ENCODE measurements at regions not wholly inside any gene's neighbourhood (a gene's known extent, or its start where the extent isn't known, plus 50 kb on each side); places are given as distances from the start of the nearest gene placed in this dataset.

DNA sequence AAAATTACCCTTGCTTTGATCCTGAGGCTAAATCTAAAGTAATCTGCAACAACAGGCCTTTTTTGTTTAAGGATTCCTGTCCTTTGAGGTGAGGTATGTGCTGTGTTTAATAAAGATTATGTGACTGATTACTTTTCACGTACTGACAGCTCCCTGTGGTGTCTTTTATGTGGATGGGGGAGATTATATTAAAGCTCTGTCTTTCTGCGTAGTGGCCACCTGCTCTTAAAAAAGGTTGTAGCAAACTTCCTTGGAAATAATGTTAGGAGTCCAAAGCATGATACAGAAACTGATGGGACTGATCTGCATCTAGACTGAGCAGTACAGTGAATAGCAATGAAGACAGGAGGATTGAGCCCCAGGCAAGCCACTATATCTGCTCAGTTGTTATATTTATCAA is 453.0 kb upstream of the GOLIM4 start:
- DNase-seq (no peak), ATAC-seq (ENCODE audit: insufficient read depth, low read depth) (no peak)
- H2AFZ ChIP-seq (ENCODE audit: low read depth, low read length), result no peak overlapping the region
- H3K36me3 ChIP-seq (ENCODE audit: insufficient read depth, low read length), result no peaks in the 10 kb centered on the region
- H3K27ac ChIP-seq (ENCODE audit: low read length), result no peak overlapping the region
- no peaks in the 10 kb centered on the region for H3K9me3 ChIP-seq (ENCODE audit: insufficient read depth, low read length, severe bottlenecking)
- H3K9ac ChIP-seq (ENCODE audit: low read depth, low read length), result no peak overlapping the region
- no peak for TF ChIP-seq EZH2 (IDR thresholded peaks at IDR 0.05; ENCODE audit: borderline replicate concordance, low read depth, low read length, severe bottlenecking)
- TF ChIP-seq, protein P1, sequence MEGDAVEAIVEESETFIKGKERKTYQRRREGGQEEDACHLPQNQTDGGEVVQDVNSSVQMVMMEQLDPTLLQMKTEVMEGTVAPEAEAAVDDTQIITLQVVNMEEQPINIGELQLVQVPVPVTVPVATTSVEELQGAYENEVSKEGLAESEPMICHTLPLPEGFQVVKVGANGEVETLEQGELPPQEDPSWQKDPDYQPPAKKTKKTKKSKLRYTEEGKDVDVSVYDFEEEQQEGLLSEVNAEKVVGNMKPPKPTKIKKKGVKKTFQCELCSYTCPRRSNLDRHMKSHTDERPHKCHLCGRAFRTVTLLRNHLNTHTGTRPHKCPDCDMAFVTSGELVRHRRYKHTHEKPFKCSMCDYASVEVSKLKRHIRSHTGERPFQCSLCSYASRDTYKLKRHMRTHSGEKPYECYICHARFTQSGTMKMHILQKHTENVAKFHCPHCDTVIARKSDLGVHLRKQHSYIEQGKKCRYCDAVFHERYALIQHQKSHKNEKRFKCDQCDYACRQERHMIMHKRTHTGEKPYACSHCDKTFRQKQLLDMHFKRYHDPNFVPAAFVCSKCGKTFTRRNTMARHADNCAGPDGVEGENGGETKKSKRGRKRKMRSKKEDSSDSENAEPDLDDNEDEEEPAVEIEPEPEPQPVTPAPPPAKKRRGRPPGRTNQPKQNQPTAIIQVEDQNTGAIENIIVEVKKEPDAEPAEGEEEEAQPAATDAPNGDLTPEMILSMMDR (IDR thresholded peaks at IDR 0.05; ENCODE audit: borderline replicate concordance, extremely low read depth, low read length, poor library complexity, severe bottlenecking), result no peak
- no peak overlapping the region for H3K4me3 ChIP-seq (ENCODE audit: low read depth in 1 of 2, low read length in 2 of 2)
- H4K20me1 ChIP-seq (ENCODE audit: insufficient read depth, low read length), result no peaks in the 10 kb centered on the region
- H3K79me2 ChIP-seq (ENCODE audit: insufficient read depth, low read length), result no peaks in the 10 kb centered on the region
- no peaks in the 10 kb centered on the region for H3K27me3 ChIP-seq (ENCODE audit: insufficient read depth, low read length, poor library complexity)
- no peaks in the 10 kb centered on the region for H3K4me1 ChIP-seq (ENCODE audit: insufficient read depth, low read length)
- H3K4me2 ChIP-seq (ENCODE audit: insufficient read depth, low read length), result no peak overlapping the region

DNA sequence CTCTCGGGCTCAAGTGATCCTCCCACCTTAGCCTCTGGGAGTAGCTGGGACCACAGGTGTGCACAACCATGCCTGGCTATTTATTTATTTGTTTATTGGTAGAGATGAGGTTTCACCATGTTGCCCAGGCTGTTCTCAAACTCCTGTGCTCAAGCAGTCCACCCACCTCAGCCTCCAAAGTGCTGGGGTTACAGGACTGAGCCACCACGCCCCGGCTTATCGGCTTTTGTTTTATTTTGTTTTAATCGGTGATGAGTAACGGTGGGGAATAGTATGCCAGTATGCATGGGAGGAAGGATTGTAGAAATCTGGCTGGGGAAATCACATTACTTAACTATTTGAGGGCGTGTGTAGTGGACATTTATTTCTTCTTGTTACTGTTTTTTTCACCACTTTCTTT is 451.0 kb upstream of the GOLIM4 start:
- DNase-seq (no peak), ATAC-seq (ENCODE audit: insufficient read depth, low read depth) (no peak)
- TF ChIP-seq, protein P1 (IDR thresholded peaks at IDR 0.05; ENCODE audit: borderline replicate concordance, extremely low read depth, low read length, poor library complexity, severe bottlenecking), result no peak
- TF ChIP-seq EZH2 (IDR thresholded peaks at IDR 0.05; ENCODE audit: borderline replicate concordance, low read depth, low read length, severe bottlenecking), result no peak
- Histone ChIP-seq H3K4me2 (ENCODE audit: insufficient read depth, low read length) (no peak overlapping the region), H3K27ac (ENCODE audit: low read length) (no peak overlapping the region), H3K9ac (ENCODE audit: low read depth, low read length) (no peak overlapping the region), H4K20me1 (ENCODE audit: insufficient read depth, low read length) (no peaks in the 10 kb centered on the region), H3K36me3 (ENCODE audit: insufficient read depth, low read length) (no peaks in the 10 kb centered on the region), H2AFZ (ENCODE audit: low read depth, low read length) (no peak overlapping the region), H3K27me3 (ENCODE audit: insufficient read depth, low read length, poor library complexity) (no peaks in the 10 kb centered on the region), H3K9me3 (ENCODE audit: insufficient read depth, low read length, severe bottlenecking) (no peaks in the 10 kb centered on the region), H3K4me1 (ENCODE audit: insufficient read depth, low read length) (no peaks in the 10 kb centered on the region), H3K79me2 (ENCODE audit: insufficient read depth, low read length) (no peaks in the 10 kb centered on the region), H3K4me3 (ENCODE audit: low read depth in 1 of 2, low read length in 2 of 2) (no peak overlapping the region)

DNA sequence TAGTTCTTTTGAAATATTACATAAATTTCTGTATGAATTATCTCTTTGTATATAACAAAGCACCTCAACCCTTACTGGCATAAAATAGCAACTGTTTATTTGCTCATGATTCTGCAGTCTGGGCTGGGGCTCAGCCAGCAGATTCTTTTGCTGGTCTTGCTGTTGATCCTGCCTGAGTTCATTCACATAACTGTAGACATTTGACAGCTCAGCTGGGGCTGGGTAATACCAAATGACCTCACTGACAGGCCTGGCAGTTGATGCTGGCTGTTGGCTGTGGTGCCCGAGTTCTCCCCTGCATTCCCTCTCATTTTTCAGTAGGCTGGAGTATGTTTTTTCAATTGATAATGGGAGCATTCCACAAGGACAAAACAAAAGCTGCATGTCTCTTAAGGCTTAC is 449.9 kb upstream of the GOLIM4 start:
- no peak overlapping the region for H3K9ac ChIP-seq (ENCODE audit: low read depth, low read length)
- no peaks in the 10 kb centered on the region for H3K79me2 ChIP-seq (ENCODE audit: insufficient read depth, low read length)
- H3K27me3 ChIP-seq (ENCODE audit: insufficient read depth, low read length, poor library complexity), result no peaks in the 10 kb centered on the region
- no peak overlapping the region for H2AFZ ChIP-seq (ENCODE audit: low read depth, low read length)
- H4K20me1 ChIP-seq (ENCODE audit: insufficient read depth, low read length), result no peaks in the 10 kb centered on the region
- no peaks in the 10 kb centered on the region for H3K4me1 ChIP-seq (ENCODE audit: insufficient read depth, low read length)
- DNase-seq (no peak), ATAC-seq (ENCODE audit: insufficient read depth, low read depth) (no peak)
- TF ChIP-seq EZH2 (IDR thresholded peaks at IDR 0.05; ENCODE audit: borderline replicate concordance, low read depth, low read length, severe bottlenecking), result no peak
- TF ChIP-seq, protein P1 (IDR thresholded peaks at IDR 0.05; ENCODE audit: borderline replicate concordance, extremely low read depth, low read length, poor library complexity, severe bottlenecking), result no peak
- H3K4me2 ChIP-seq (ENCODE audit: insufficient read depth, low read length), result no peak overlapping the region
- no peaks in the 10 kb centered on the region for H3K36me3 ChIP-seq (ENCODE audit: insufficient read depth, low read length)
- no peaks in the 10 kb centered on the region for H3K9me3 ChIP-seq (ENCODE audit: insufficient read depth, low read length, severe bottlenecking)
- no peak overlapping the region for H3K27ac ChIP-seq (ENCODE audit: low read length)
- H3K4me3 ChIP-seq (ENCODE audit: low read depth in 1 of 2, low read length in 2 of 2), result no peak overlapping the region
